Activated CD4-positive, alpha-beta memory T cell treated with anti-CD3 and anti-CD28 coated beads for 36 hours (primary cell): ENCODE measurements at regions not wholly inside any gene's neighbourhood (a gene's known extent, or its start where the extent isn't known, plus 50 kb on each side); places are given as distances from the start of the nearest gene placed in this dataset.

Source experiments
- CTCF ChIA-PET: fragments of 350-600 bp; sonication (Branson Sonifier 250); formaldehyde crosslinking; loops from one replicate; lab custom pipeline; 2021; ENCODE audit warnings: antibody characterized with exemption, inconsistent platforms; lab: Charles Lee
- POLR2A ChIA-PET: fragments of 350-600 bp; sonication (Branson Sonifier 250); formaldehyde crosslinking; loops from one replicate; lab custom pipeline; 2021; ENCODE audit warnings: antibody characterized with exemption; lab: Charles Lee
- DNase-seq: peaks from one replicate; pipeline ENCODE4 v3.0.0-alpha.2; 2020
- H3K27ac Mint-ChIP-seq: one replicate; pipeline ENCODE4 v1.8.0; 2021; ENCODE audit warnings: mixed read lengths
- H3K27me3 Mint-ChIP-seq: one replicate; pipeline ENCODE4 v1.8.0; 2021; ENCODE audit warnings: mixed read lengths
- H3K36me3 Mint-ChIP-seq: one replicate; pipeline ENCODE4 v1.8.0; 2021; ENCODE audit warnings: mixed read lengths
- H3K4me1 Mint-ChIP-seq: one replicate; pipeline ENCODE4 v1.8.0; 2021; ENCODE audit warnings: low read depth, mixed read lengths
- H3K4me3 Mint-ChIP-seq: one replicate; pipeline ENCODE4 v1.8.0; 2021; ENCODE audit warnings: mild to moderate bottlenecking, mixed read lengths
- H3K9me3 Mint-ChIP-seq: one replicate; pipeline ENCODE4 v1.8.0; 2021; ENCODE audit warnings: mixed read lengths
- intact Hi-C: fragments of 100-400 bp; cut with micrococcal nuclease; formaldehyde crosslinking; loops from one replicate; pipeline ENCODE4 v1.15.1; 2023

- H3K36me3 Mint-ChIP-seq = no peaks in the 10 kb centered on the region
- no peak overlapping the region for H3K27ac Mint-ChIP-seq
- DNase-seq = no peak
- H3K4me3 Mint-ChIP-seq = no peak overlapping the region
- intact Hi-C loops = no loop called here
- H3K9me3 Mint-ChIP-seq = peaks cover 8% of the 10 kb centered on the region
- ChIA-PET POLR2A (no interaction called here), CTCF (no interaction called here)
- H3K4me1 Mint-ChIP-seq = no peaks in the 10 kb centered on the region
- H3K27me3 Mint-ChIP-seq = no peaks in the 10 kb centered on the region
Observed at GRCh38 chr6:19317431-19317986, 519.7 kb upstream of the ID4 start.

- ChIA-PET CTCF (no interaction called here), POLR2A (no interaction called here)
- Mint-ChIP-seq H3K9me3 (peaks cover 6% of the 10 kb centered on the region), H3K4me3 (no peak overlapping the region), H3K36me3 (no peaks in the 10 kb centered on the region), H3K27me3 (no peaks in the 10 kb centered on the region), H3K4me1 (no peaks in the 10 kb centered on the region), H3K27ac (no peak overlapping the region)
- intact Hi-C loops = no loop called here
- no peak for DNase-seq
Observed at GRCh38 chr6:19319005-19319404, 518.2 kb upstream of the ID4 start.

- H3K4me1 Mint-ChIP-seq = no peaks in the 10 kb centered on the region
- ChIA-PET CTCF (no interaction called here), POLR2A (no interaction called here)
- H3K9me3 Mint-ChIP-seq = peaks cover 6% of the 10 kb centered on the region
- no peak overlapping the region for H3K27ac Mint-ChIP-seq
- intact Hi-C loops = no loop called here
- H3K36me3 Mint-ChIP-seq = no peaks in the 10 kb centered on the region
- H3K4me3 Mint-ChIP-seq = no peak overlapping the region
- DNase-seq = no peak
- H3K27me3 Mint-ChIP-seq = no peaks in the 10 kb centered on the region
Observed at GRCh38 chr6:19320111-19320581, 517.0 kb upstream of the ID4 start.

- CTCF ChIA-PET = no interaction called here
- POLR2A ChIA-PET = no interaction called here
Observed at GRCh38 chr6:19322691-19323485, 514.3 kb upstream of the ID4 start.

GRCh38 chr6:19324376-19324775 lies 512.8 kb upstream of the ID4 start:
- intact Hi-C loops = no loop called here
- CTCF ChIA-PET = no interaction called here
- Mint-ChIP-seq H3K27me3 (no peaks in the 10 kb centered on the region), H3K4me3 (no peak overlapping the region), H3K36me3 (no peaks in the 10 kb centered on the region), H3K9me3 (peaks cover 3% of the 10 kb centered on the region), H3K27ac (no peak overlapping the region), H3K4me1 (no peaks in the 10 kb centered on the region)
- DNase-seq = no peak
- POLR2A ChIA-PET = no interaction called here

More at GRCh38 chr6:19322691-19323485, 514.3 kb upstream of the ID4 start:
- intact Hi-C loops = no loop called here
- no peak overlapping the region for H3K4me3 Mint-ChIP-seq
- no peak overlapping the region for H3K27ac Mint-ChIP-seq
- H3K36me3 Mint-ChIP-seq = no peaks in the 10 kb centered on the region
- peaks cover 3% of the 10 kb centered on the region for H3K9me3 Mint-ChIP-seq
- no peaks in the 10 kb centered on the region for H3K27me3 Mint-ChIP-seq
- no peak for DNase-seq
- H3K4me1 Mint-ChIP-seq = no peaks in the 10 kb centered on the region

GRCh38 chr6:19325335-19325789 lies 511.8 kb upstream of the ID4 start:
- Mint-ChIP-seq H3K36me3 (no peaks in the 10 kb centered on the region), H3K27ac (no peak overlapping the region), H3K9me3 (no peaks in the 10 kb centered on the region), H3K4me1 (no peaks in the 10 kb centered on the region), H3K27me3 (no peaks in the 10 kb centered on the region), H3K4me3 (no peak overlapping the region)
- POLR2A ChIA-PET = no interaction called here
- CTCF ChIA-PET = no interaction called here
- no peak for DNase-seq
- intact Hi-C loops = no loop called here

- intact Hi-C loops = no loop called here
- no peak for DNase-seq
- POLR2A ChIA-PET = no interaction called here
- CTCF ChIA-PET = interaction anchor here (0.7 kb wide), 1 partner anchor 32 kb away, joined by 3 read pairs; no protein-coding TSS in a partner anchor
- H3K27ac Mint-ChIP-seq = no peak overlapping the region
- no peaks in the 10 kb centered on the region for H3K27me3 Mint-ChIP-seq
- H3K4me1 Mint-ChIP-seq = no peaks in the 10 kb centered on the region
- no peak overlapping the region for H3K4me3 Mint-ChIP-seq
- H3K9me3 Mint-ChIP-seq = peaks cover 3% of the 10 kb centered on the region
- no peaks in the 10 kb centered on the region for H3K36me3 Mint-ChIP-seq
Observed at GRCh38 chr6:19327241-19327640, 509.9 kb upstream of the ID4 start.

GRCh38 chr6:19327661-19328060 lies 509.5 kb upstream of the ID4 start:
- intact Hi-C loops = no loop called here
- Mint-ChIP-seq H3K36me3 (no peaks in the 10 kb centered on the region), H3K27ac (no peak overlapping the region), H3K4me3 (no peak overlapping the region), H3K4me1 (no peaks in the 10 kb centered on the region), H3K27me3 (no peaks in the 10 kb centered on the region), H3K9me3 (peaks cover 3% of the 10 kb centered on the region)
- ChIA-PET POLR2A (no interaction called here), CTCF (no interaction called here)
- DNase-seq = no peak

- intact Hi-C loops = no loop called here
- Mint-ChIP-seq H3K4me3 (no peak overlapping the region), H3K27ac (no peak overlapping the region), H3K4me1 (no peaks in the 10 kb centered on the region), H3K9me3 (peaks cover 3% of the 10 kb centered on the region), H3K36me3 (no peaks in the 10 kb centered on the region), H3K27me3 (no peaks in the 10 kb centered on the region)
- ChIA-PET POLR2A (no interaction called here), CTCF (no interaction called here)
- DNase-seq = no peak
Observed at GRCh38 chr6:19329078-19329477, 508.1 kb upstream of the ID4 start.

- no peaks in the 10 kb centered on the region for H3K4me1 Mint-ChIP-seq
- POLR2A ChIA-PET = no interaction called here
- intact Hi-C loops = no loop called here
- CTCF ChIA-PET = no interaction called here
- no peaks in the 10 kb centered on the region for H3K36me3 Mint-ChIP-seq
- no peak for DNase-seq
- no peaks in the 10 kb centered on the region for H3K27me3 Mint-ChIP-seq
- no peak overlapping the region for H3K27ac Mint-ChIP-seq
- peaks cover 4% of the 10 kb centered on the region for H3K9me3 Mint-ChIP-seq
- no peak overlapping the region for H3K4me3 Mint-ChIP-seq
Observed at GRCh38 chr6:19331089-19331488, 506.1 kb upstream of the ID4 start.

GRCh38 chr6:19332806-19333460 lies 504.2 kb upstream of the ID4 start:
- no peak for DNase-seq
- CTCF ChIA-PET = no interaction called here
- Mint-ChIP-seq H3K4me3 (no peak overlapping the region), H3K36me3 (no peaks in the 10 kb centered on the region), H3K27ac (no peak overlapping the region), H3K9me3 (peaks cover 4% of the 10 kb centered on the region), H3K27me3 (no peaks in the 10 kb centered on the region), H3K4me1 (no peaks in the 10 kb centered on the region)
- POLR2A ChIA-PET = no interaction called here
- intact Hi-C loops = no loop called here

GRCh38 chr6:19333936-19334335 lies 503.2 kb upstream of the ID4 start:
- Mint-ChIP-seq H3K27ac (no peak overlapping the region), H3K27me3 (no peaks in the 10 kb centered on the region), H3K4me3 (no peak overlapping the region), H3K9me3 (peaks cover 4% of the 10 kb centered on the region), H3K4me1 (no peaks in the 10 kb centered on the region), H3K36me3 (no peaks in the 10 kb centered on the region)
- POLR2A ChIA-PET = no interaction called here
- no peak for DNase-seq
- CTCF ChIA-PET = no interaction called here
- intact Hi-C loops = no loop called here
